HCT116 (cell line): ENCODE measurements at regions not wholly inside any gene's neighbourhood (a gene's known extent, or its start where the extent isn't known, plus 50 kb on each side); places are given as distances from the start of the nearest gene placed in this dataset.

Experiments used
- ATAC-seq: fragments of 200-7000 bp; cut with Tn5 transposase; 2 replicates; pipeline ENCODE4 v1.9.1; 2020; ENCODE audit warnings: mild to moderate bottlenecking, moderate library complexity
- BruUV-seq: library from RNA; stranded (reverse); fragments of 400-500 nt; replicated peaks from 2 replicates; lab custom pipeline; 2021; lab: Mats Ljungman, UMichigan
- CTCF ChIA-PET: fragments of 300-600 bp; sonication (Branson Sonifier 250); formaldehyde crosslinking; loops from one replicate; lab custom pipeline; 2021; ENCODE audit warnings: antibody characterized with exemption; lab: Charles Lee
- POLR2A ChIA-PET: fragments of 300-600, 350-600 bp; sonication (Branson Sonifier 250); formaldehyde crosslinking; loops from one replicate; lab custom pipeline; 2021; ENCODE audit warnings: antibody characterized with exemption; lab: Charles Lee
- RAD21 ChIA-PET, 2 experiments: fragments of 300-600 bp; sonication (Branson Sonifier 250); formaldehyde crosslinking; loops; one replicate each; lab custom pipeline; 2023; ENCODE audit warnings: low total read pairs in 2 of 2; ENCODE audit not compliant: uncharacterized antibody in 2 of 2, unreplicated experiment in 2 of 2, low non-redundant PET in 1 of 2; lab: Charles Lee
- DNase-seq: peaks from one replicate; pipeline ENCODE4 v3.0.0-alpha.2; 2010; ENCODE audit warnings: low read depth, low spot score
- H2AFZ ChIP-seq: fragments of 200-600 bp; shearing (Covaris generic), sonication (generic); 2 replicates; pipeline ENCODE4 v1.6.1; 2017; ENCODE audit warnings: low read depth, mixed run types, mixed read lengths, antibody characterized with exemption, low read length; ENCODE audit not compliant: poor library complexity, severe bottlenecking
- H3K27ac ChIP-seq: 2 replicates; pipeline ENCODE4 v1.5.1; 2012; ENCODE audit warnings: low read depth, low read length
- H3K27me3 ChIP-seq: fragments of 200-600 bp; sonication (generic); 2 replicates; pipeline ENCODE4 v1.6.1; 2016; ENCODE audit warnings: mixed run types, low read length, mixed read lengths; ENCODE audit not compliant: insufficient read depth
- H3K36me3 ChIP-seq, 2 experiments: fragments of 200-500 bp in 1 of 2; fragments of 200-600 bp in 1 of 2; sonication (Bioruptor generic) in 1 of 2; sonication (generic) in 1 of 2; 2 replicates each; pipeline versions ENCODE4 v1.5.1 to v1.6.1; 2014 to 2016; ENCODE audit warnings: low read length in 2 of 2, inconsistent platforms in 1 of 2, mixed read lengths in 1 of 2, mixed run types in 1 of 2; ENCODE audit not compliant: insufficient read depth in 2 of 2, control insufficient read depth in 1 of 2
- H3K4me1 ChIP-seq, 2 experiments: fragments of 200-600 bp in 1 of 2; sonication (generic) in 1 of 2; 2 replicates each; pipeline versions ENCODE4 v1.5.1 to v1.6.1; 2012 to 2017; ENCODE audit warnings: low read length in 2 of 2, inconsistent platforms in 1 of 2, mild to moderate bottlenecking in 1 of 2, mixed read lengths in 1 of 2, mixed run types in 1 of 2, moderate library complexity in 1 of 2; ENCODE audit not compliant: insufficient read depth in 2 of 2, control insufficient read depth in 1 of 2
- H3K4me2 ChIP-seq: fragments of 200-600 bp; sonication (generic); 2 replicates; pipeline ENCODE4 v1.6.1; 2017; ENCODE audit warnings: mixed run types, low read length, mixed read lengths
- H3K4me3 ChIP-seq, 2 experiments: fragments of 200-600 bp in 1 of 2; sonication (generic) in 1 of 2; replicated peaks in 1 of 2; 2 replicates each; pipeline ENCODE4 v1.5.1; 2011 to 2016; ENCODE audit warnings: low read length in 2 of 2, control low read depth in 1 of 2, low read depth in 1 of 2, mild to moderate bottlenecking in 1 of 2, mixed read lengths in 1 of 2, mixed run types in 1 of 2
- H3K79me2 ChIP-seq: fragments of 200-600 bp; sonication (generic); 2 replicates; pipeline ENCODE4 v1.6.1; 2017; ENCODE audit warnings: mild to moderate bottlenecking, mixed run types, low read length, moderate library complexity, mixed read lengths; ENCODE audit not compliant: insufficient read depth
- H3K9ac ChIP-seq: fragments of 200-600 bp; sonication (generic); 2 replicates; pipeline ENCODE4 v1.6.1; 2016; ENCODE audit warnings: low read length, mixed read lengths
- H3K9me2 ChIP-seq: fragments of 200-600 bp; sonication (generic), shearing (Covaris generic); 2 replicates; pipeline ENCODE4 v1.6.1; 2017; ENCODE audit warnings: mixed run types, mild to moderate bottlenecking, moderate library complexity; ENCODE audit not compliant: insufficient read depth
- H3K9me3 ChIP-seq, 2 experiments: fragments of 200-500 bp in 1 of 2; fragments of 200-600 bp in 1 of 2; sonication (Bioruptor generic) in 1 of 2; sonication (generic) in 1 of 2; 2 replicates each; pipeline ENCODE4 v1.6.1; 2014 to 2017; ENCODE audit warnings: low read length in 2 of 2, mixed read lengths in 2 of 2, inconsistent platforms in 1 of 2, low read depth in 1 of 2, mild to moderate bottlenecking in 1 of 2, mixed run types in 1 of 2, moderate library complexity in 1 of 2; ENCODE audit not compliant: control insufficient read depth in 1 of 2, insufficient read depth in 1 of 2
- H4K20me1 ChIP-seq: fragments of 200-600 bp; sonication (generic), shearing (Covaris generic); 2 replicates; pipeline ENCODE4 v1.6.1; 2017; ENCODE audit warnings: mixed run types, mild to moderate bottlenecking, moderate library complexity; ENCODE audit not compliant: insufficient read depth
- ATF3 ChIP-seq: IDR thresholded peaks from 2 replicates; pipeline ENCODE4 v1.6.1; 2012
- CTCF ChIP-seq, 3 experiments: fragments of 200-600 bp in 1 of 3; sonication (generic) in 1 of 3; IDR thresholded peaks in 2 of 3; conservative IDR thresholded peaks in 1 of 3; 2 replicates each; pipeline ENCODE4 v1.5.1; 2012 to 2017; ENCODE audit warnings: low read depth in 2 of 3, low read length in 2 of 3, antibody characterized with exemption in 1 of 3, borderline replicate concordance in 1 of 3, control low read depth in 1 of 3, mild to moderate bottlenecking in 1 of 3, mixed read lengths in 1 of 3, mixed run types in 1 of 3, moderate library complexity in 1 of 3; ENCODE audit not compliant: insufficient read depth in 1 of 3
- EZH2phosphoT487 ChIP-seq: fragments of 200-600 bp; IDR thresholded peaks from 2 replicates; pipeline ENCODE4 v1.6.1; 2018; ENCODE audit warnings: antibody characterized with exemption, borderline replicate concordance
- POLR2A ChIP-seq: IDR thresholded peaks from 2 replicates; pipeline ENCODE4 v1.7.0; 2011; ENCODE audit warnings: borderline replicate concordance; ENCODE audit not compliant: insufficient read depth, insufficient read length; ENCODE audit errors: extremely low read depth
- RAD21 ChIP-seq: IDR thresholded peaks from 2 replicates; pipeline ENCODE4 v1.6.1; 2012; ENCODE audit warnings: low read depth, mild to moderate bottlenecking
- REST ChIP-seq: IDR thresholded peaks from 2 replicates; pipeline ENCODE4 v1.6.1; 2012; ENCODE audit warnings: low read depth
- SIN3A ChIP-seq: IDR thresholded peaks from 2 replicates; pipeline ENCODE4 v1.6.1; 2012; ENCODE audit warnings: low read depth
- SP1 ChIP-seq: IDR thresholded peaks from 2 replicates; pipeline ENCODE4 v1.6.1; 2012; ENCODE audit warnings: low read depth
- intact Hi-C: fragments of 100-400 bp; cut with micrococcal nuclease; formaldehyde crosslinking; loops from 2 replicates; pipeline ENCODE4 v1.10.0; 2022

GRCh38 chr10:111762114-111762513, 421.5 kb downstream of the GPAM start:
- no peak overlapping the region for H3K4me3 ChIP-seq
- TF ChIP-seq ATF3 (no peak), CTCF (IDR thresholded peaks at IDR 0.05 in 2 of 3, conservative IDR thresholded peaks at IDR 0.05 in 1 of 3; ENCODE audit: borderline replicate concordance in 1 of 3, insufficient read depth in 1 of 3, low read depth in 2 of 3, low read length in 2 of 3) (peak in 2 of 3 experiments; percentile 25 to 35; a peak in 2 of 6 replicates), RAD21 (0 out of 2 replicates have a peak, but pooled peaks have one; percentile 3)
- TF ChIP-seq, all 23 proteins: peak for 2
- DNase-seq (no peak), ATAC-seq (peak; percentile 69)
- no peak overlapping the region for H2AFZ ChIP-seq
- BruUV-seq, result no TSS peak
- ChIA-PET RAD21 (no interaction called here), CTCF (no interaction called here), POLR2A (no interaction called here)
- H3K27me3 ChIP-seq, result peaks cover 29% of the 10 kb centered on the region
- H3K79me2 ChIP-seq, result no peaks in the 10 kb centered on the region
- no peaks in the 10 kb centered on the region for H3K36me3 ChIP-seq
- H3K27ac ChIP-seq, result no peak overlapping the region
- H3K9me3 ChIP-seq, result no peaks in the 10 kb centered on the region
- H3K9ac ChIP-seq, result no peak overlapping the region
- no peaks in the 10 kb centered on the region for H3K4me1 ChIP-seq
- H3K4me2 ChIP-seq, result no peak overlapping the region
- intact Hi-C loops, result no loop called here
- H3K9me2 ChIP-seq, result no peaks in the 10 kb centered on the region
- H4K20me1 ChIP-seq, result no peaks in the 10 kb centered on the region

- no peak overlapping the region for H3K4me3 ChIP-seq
- H3K9me3 ChIP-seq, result no peaks in the 10 kb centered on the region
- intact Hi-C loops, result no loop called here
- no peaks in the 10 kb centered on the region for H3K4me1 ChIP-seq
- no TSS peak for BruUV-seq
- no peak overlapping the region for H3K9ac ChIP-seq
- no peak overlapping the region for H3K4me2 ChIP-seq
- H4K20me1 ChIP-seq, result no peaks in the 10 kb centered on the region
- ATAC-seq (no peak), DNase-seq (no peak)
- no peaks in the 10 kb centered on the region for H3K36me3 ChIP-seq
- TF ChIP-seq POLR2A, result no peak
- TF ChIP-seq ATF3, result no peak
- no peak for TF ChIP-seq SIN3A
- no peak for TF ChIP-seq SP1
- TF ChIP-seq EZH2phosphoT487, result no peak
- TF ChIP-seq REST, result no peak
- no peaks in the 10 kb centered on the region for H3K9me2 ChIP-seq
- no peaks in the 10 kb centered on the region for H3K79me2 ChIP-seq
- ChIA-PET CTCF (no interaction called here), POLR2A (no interaction called here), RAD21 (no interaction called here)
- no peak overlapping the region for H3K27ac ChIP-seq
- no peak overlapping the region for H2AFZ ChIP-seq
- peaks cover 36% of the 10 kb centered on the region for H3K27me3 ChIP-seq
Measured at GRCh38 chr10:111765216-111765615, 418.3 kb downstream of the GPAM start.
